Astrocyte (in vitro differentiated cells and primary cell): ENCODE measurements at regions not wholly inside any gene's neighbourhood (a gene's known extent, or its start where the extent isn't known, plus 50 kb on each side); places are given as distances from the start of the nearest gene placed in this dataset.

Source experiments
- EZH2 ChIP-seq: IDR thresholded peaks from 2 replicates; pipeline ENCODE4 v1.6.1; 2012; ENCODE audit warnings: mild to moderate bottlenecking, low read length, inconsistent platforms; ENCODE audit not compliant: insufficient read depth
- TF ChIP-seq, protein P1 (sequence below): IDR thresholded peaks from 2 replicates; pipeline ENCODE4 v1.5.1; 2011; ENCODE audit warnings: low read depth, mild to moderate bottlenecking, inconsistent platforms, low read length, moderate library complexity; ENCODE audit not compliant: insufficient read depth

DNA sequence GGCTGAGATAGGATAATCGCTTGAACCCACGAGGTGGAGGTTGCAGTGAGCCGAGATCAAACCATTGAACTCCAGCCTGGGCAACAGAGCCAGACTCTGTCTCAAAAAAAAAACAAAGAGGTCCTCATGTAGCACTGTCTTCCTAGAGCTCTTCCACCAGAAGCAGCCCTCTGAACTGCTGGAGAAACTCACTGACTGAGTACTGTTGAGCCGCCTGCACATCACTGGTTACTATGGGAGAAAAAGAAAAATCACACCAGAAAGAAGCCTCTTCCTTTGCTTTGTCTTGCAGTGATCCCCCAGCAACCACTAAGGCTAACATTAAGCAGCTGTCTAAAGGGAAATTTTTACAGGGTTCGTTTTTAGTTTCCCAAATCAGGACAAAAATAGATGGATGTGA, 112.9 kb upstream of the LYPLAL1 start:
- TF ChIP-seq, protein P1, sequence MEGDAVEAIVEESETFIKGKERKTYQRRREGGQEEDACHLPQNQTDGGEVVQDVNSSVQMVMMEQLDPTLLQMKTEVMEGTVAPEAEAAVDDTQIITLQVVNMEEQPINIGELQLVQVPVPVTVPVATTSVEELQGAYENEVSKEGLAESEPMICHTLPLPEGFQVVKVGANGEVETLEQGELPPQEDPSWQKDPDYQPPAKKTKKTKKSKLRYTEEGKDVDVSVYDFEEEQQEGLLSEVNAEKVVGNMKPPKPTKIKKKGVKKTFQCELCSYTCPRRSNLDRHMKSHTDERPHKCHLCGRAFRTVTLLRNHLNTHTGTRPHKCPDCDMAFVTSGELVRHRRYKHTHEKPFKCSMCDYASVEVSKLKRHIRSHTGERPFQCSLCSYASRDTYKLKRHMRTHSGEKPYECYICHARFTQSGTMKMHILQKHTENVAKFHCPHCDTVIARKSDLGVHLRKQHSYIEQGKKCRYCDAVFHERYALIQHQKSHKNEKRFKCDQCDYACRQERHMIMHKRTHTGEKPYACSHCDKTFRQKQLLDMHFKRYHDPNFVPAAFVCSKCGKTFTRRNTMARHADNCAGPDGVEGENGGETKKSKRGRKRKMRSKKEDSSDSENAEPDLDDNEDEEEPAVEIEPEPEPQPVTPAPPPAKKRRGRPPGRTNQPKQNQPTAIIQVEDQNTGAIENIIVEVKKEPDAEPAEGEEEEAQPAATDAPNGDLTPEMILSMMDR: no peak
- no peak for TF ChIP-seq EZH2
